ENCODE measurements at regions not wholly inside any gene's neighbourhood (a gene's known extent, or its start where the extent isn't known, plus 50 kb on each side); places are given as distances from the start of the nearest gene placed in this dataset.

DNA sequence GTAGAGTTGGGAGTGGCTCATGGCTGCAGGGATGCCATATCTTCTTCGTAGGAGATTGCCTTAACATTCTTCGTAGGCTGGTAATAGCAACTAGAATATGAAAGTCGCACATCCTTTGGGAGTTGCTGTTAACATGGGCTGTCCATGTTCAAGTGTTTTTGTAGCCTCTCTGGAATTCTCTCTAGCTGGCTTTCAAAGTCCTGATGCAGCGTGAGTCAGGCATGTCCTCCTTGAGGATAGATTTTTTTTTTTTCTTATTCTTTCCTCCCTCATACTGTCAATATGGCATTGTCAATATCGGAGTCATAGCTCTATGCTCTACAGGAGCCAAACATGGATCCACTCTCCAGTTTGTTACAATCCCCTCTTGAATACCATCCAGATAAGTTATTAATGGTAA lies 494.8 kb upstream of the WWC1 start:
- Mint-ChIP-seq H3K9me3 (ENCODE audit: low read depth) (no peaks in the 10 kb centered on the region), H3K36me3 (ENCODE audit: low read depth) (no peaks in the 10 kb centered on the region), H3K27me3 (ENCODE audit: low read depth) (no peaks in the 10 kb centered on the region), H3K27ac (ENCODE audit: unreplicated experiment) (no peak overlapping the region), H3K4me3 (ENCODE audit: unreplicated experiment) (no peak overlapping the region), H3K4me1 (ENCODE audit: low read depth) (peaks cover 34% of the 10 kb centered on the region)
- no peak for DNase-seq (ENCODE audit: low spot score)
- TF ChIP-seq, protein P1, sequence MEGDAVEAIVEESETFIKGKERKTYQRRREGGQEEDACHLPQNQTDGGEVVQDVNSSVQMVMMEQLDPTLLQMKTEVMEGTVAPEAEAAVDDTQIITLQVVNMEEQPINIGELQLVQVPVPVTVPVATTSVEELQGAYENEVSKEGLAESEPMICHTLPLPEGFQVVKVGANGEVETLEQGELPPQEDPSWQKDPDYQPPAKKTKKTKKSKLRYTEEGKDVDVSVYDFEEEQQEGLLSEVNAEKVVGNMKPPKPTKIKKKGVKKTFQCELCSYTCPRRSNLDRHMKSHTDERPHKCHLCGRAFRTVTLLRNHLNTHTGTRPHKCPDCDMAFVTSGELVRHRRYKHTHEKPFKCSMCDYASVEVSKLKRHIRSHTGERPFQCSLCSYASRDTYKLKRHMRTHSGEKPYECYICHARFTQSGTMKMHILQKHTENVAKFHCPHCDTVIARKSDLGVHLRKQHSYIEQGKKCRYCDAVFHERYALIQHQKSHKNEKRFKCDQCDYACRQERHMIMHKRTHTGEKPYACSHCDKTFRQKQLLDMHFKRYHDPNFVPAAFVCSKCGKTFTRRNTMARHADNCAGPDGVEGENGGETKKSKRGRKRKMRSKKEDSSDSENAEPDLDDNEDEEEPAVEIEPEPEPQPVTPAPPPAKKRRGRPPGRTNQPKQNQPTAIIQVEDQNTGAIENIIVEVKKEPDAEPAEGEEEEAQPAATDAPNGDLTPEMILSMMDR (IDR thresholded peaks at IDR 0.05) = no peak

DNA sequence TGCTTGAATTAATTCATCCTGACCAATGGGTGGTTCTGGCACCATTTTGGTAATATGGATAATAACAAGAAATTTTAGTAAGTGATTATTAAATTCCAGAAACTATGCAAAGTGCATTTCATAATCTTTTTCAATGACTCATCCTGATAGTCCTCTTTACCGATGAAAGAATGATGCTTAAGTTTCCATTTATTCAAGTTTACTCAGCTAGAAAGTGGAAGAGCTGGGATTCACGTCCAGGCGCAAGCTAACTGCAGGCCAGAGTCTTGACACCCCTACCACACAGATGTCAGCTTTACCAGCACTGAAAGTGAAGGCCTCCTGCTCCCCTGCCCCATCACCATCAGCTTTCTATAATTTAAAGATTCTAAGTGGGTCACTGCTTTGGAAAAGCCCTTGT lies 493.5 kb upstream of the WWC1 start:
- Mint-ChIP-seq H3K4me3 (ENCODE audit: unreplicated experiment) (no peak overlapping the region), H3K4me1 (ENCODE audit: low read depth) (peaks cover 26% of the 10 kb centered on the region), H3K9me3 (ENCODE audit: low read depth) (no peaks in the 10 kb centered on the region), H3K27ac (ENCODE audit: unreplicated experiment) (no peak overlapping the region), H3K27me3 (ENCODE audit: low read depth) (no peaks in the 10 kb centered on the region), H3K36me3 (ENCODE audit: low read depth) (no peaks in the 10 kb centered on the region)
- no peak for DNase-seq (ENCODE audit: low spot score)
- TF ChIP-seq, protein P1 (IDR thresholded peaks at IDR 0.05) = no peak

DNA sequence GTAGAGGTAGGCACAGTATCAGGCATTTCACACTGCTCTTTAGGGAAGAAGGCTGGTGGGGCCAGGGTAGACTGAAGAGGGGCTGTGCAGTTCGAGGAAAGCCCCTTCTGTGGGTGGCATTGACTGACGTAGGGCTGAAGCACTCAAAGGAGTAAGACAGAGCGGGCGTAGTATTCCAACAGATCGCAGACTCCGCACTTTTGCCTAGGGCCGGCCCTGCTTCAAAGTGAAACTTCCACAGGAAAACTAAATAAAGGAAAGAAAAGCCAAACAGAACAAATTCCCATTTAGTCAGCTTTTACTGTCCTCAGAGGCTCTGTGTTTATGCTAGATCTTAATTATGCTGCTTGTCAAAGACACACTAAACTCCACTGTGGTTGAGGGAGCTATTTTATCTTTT lies 493.0 kb upstream of the WWC1 start:
- H3K4me1 Mint-ChIP-seq (ENCODE audit: low read depth) = peaks cover 30% of the 10 kb centered on the region
- no peaks in the 10 kb centered on the region for H3K27me3 Mint-ChIP-seq (ENCODE audit: low read depth)
- TF ChIP-seq, protein P1 (IDR thresholded peaks at IDR 0.05) = no peak
- DNase-seq (ENCODE audit: low spot score) = no peak
- H3K9me3 Mint-ChIP-seq (ENCODE audit: low read depth) = no peaks in the 10 kb centered on the region
- H3K36me3 Mint-ChIP-seq (ENCODE audit: low read depth) = no peaks in the 10 kb centered on the region
- no peak overlapping the region for H3K27ac Mint-ChIP-seq (ENCODE audit: unreplicated experiment)
- no peak overlapping the region for H3K4me3 Mint-ChIP-seq (ENCODE audit: unreplicated experiment)

DNA sequence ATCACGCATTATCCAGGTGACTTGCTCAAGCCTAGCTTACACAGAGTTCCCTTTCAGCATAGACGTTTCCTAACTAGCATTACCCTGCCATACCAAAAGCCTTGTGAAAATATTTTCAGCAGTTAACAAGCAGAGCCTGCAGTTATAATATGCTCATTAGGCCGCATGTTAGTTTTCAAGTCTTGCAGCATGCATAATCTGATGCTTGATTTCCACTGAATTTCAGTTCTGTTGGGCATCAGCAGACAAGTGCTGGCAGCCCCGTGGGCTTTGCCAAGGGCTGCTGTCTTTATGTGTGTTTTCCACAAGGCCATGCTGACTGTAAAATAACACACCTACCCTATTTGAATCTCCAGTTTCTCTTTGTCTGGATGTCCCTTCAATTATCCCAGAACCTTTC lies 491.0 kb upstream of the WWC1 start:
- no peak overlapping the region for H3K4me3 Mint-ChIP-seq (ENCODE audit: unreplicated experiment)
- TF ChIP-seq, protein P1 (IDR thresholded peaks at IDR 0.05) = no peak
- peaks cover 33% of the 10 kb centered on the region for H3K4me1 Mint-ChIP-seq (ENCODE audit: low read depth)
- H3K27me3 Mint-ChIP-seq (ENCODE audit: low read depth) = no peaks in the 10 kb centered on the region
- no peaks in the 10 kb centered on the region for H3K36me3 Mint-ChIP-seq (ENCODE audit: low read depth)
- DNase-seq (ENCODE audit: low spot score) = no peak
- no peaks in the 10 kb centered on the region for H3K9me3 Mint-ChIP-seq (ENCODE audit: low read depth)
- no peak overlapping the region for H3K27ac Mint-ChIP-seq (ENCODE audit: unreplicated experiment)

DNA sequence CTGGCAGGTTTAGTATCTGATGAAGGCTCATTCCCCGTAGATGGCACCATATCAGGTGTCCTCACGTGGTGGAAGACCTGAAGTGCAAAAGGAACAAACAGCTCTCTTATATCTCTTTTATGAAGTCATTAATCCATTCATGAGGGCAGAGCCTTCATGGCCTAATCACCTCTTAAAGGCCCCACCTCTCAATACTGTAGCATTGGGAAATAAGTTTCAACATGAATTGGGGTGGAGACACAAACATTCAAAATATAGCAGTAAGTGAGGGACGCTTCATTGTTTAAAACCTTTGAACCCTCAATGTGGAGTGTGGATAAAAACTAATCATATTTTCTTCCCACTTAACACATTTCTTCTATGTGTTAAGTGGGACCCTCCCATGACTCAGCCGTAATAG lies 489.4 kb upstream of the WWC1 start:
- no peak for DNase-seq (ENCODE audit: low spot score)
- Mint-ChIP-seq H3K27ac (ENCODE audit: unreplicated experiment) (no peak overlapping the region), H3K36me3 (ENCODE audit: low read depth) (no peaks in the 10 kb centered on the region), H3K4me1 (ENCODE audit: low read depth) (peaks cover 33% of the 10 kb centered on the region), H3K27me3 (ENCODE audit: low read depth) (no peaks in the 10 kb centered on the region), H3K4me3 (ENCODE audit: unreplicated experiment) (no peak overlapping the region), H3K9me3 (ENCODE audit: low read depth) (no peaks in the 10 kb centered on the region)
- TF ChIP-seq, protein P1 (IDR thresholded peaks at IDR 0.05) = no peak
